ENCODE measurements at regions not wholly inside any gene's neighbourhood (a gene's known extent, or its start where the extent isn't known, plus 50 kb on each side); places are given as distances from the start of the nearest gene placed in this dataset.

- Mint-ChIP-seq H3K36me3 (ENCODE audit: low read depth, unreplicated experiment) (no peaks in the 10 kb centered on the region), H3K4me1 (ENCODE audit: low read depth, unreplicated experiment) (peaks cover 2% of the 10 kb centered on the region), H3K27ac (ENCODE audit: unreplicated experiment) (no peak overlapping the region), H3K4me3 (ENCODE audit: unreplicated experiment) (no peak overlapping the region), H3K27me3 (ENCODE audit: low read depth, unreplicated experiment) (no peaks in the 10 kb centered on the region), H3K9me3 (ENCODE audit: unreplicated experiment) (no peaks in the 10 kb centered on the region)
- DNase-seq (ENCODE audit: low read depth) (no peak), FAIRE-seq (no peak)
- no peak overlapping the region for H2AFZ ChIP-seq (ENCODE audit: low read depth, low read length)
- H3K79me2 ChIP-seq (ENCODE audit: insufficient read depth, low read length), result no peaks in the 10 kb centered on the region
- H3K9me3 ChIP-seq (ENCODE audit: insufficient read depth, low read depth, low read length), result no peaks in the 10 kb centered on the region
- H3K27me3 ChIP-seq (ENCODE audit: insufficient read depth, low read length), result no peaks in the 10 kb centered on the region
- TF ChIP-seq CTCF (IDR thresholded peaks at IDR 0.05; ENCODE audit: insufficient read depth, low read depth, low read length) (no peak), EZH2 (IDR thresholded peaks at IDR 0.05; ENCODE audit: insufficient read depth, low read length) (no peak)
- H3K4me2 ChIP-seq (ENCODE audit: low read length), result no peak overlapping the region
- no peak overlapping the region for H3K4me3 ChIP-seq (ENCODE audit: insufficient read depth, low read depth, low read length)
- no peaks in the 10 kb centered on the region for H3K4me1 ChIP-seq (ENCODE audit: insufficient read depth, low read length)
- H4K20me1 ChIP-seq (ENCODE audit: insufficient read depth, low read length), result no peaks in the 10 kb centered on the region
- H3K27ac ChIP-seq (ENCODE audit: low read depth, low read length), result no peak overlapping the region
- no peak overlapping the region for H3K9ac ChIP-seq (ENCODE audit: low read length)
- no peaks in the 10 kb centered on the region for H3K36me3 ChIP-seq (ENCODE audit: insufficient read depth, low read length)
Observed at GRCh38 chr12:24539646-24540045, 409.3 kb downstream of the BCAT1 start.

- no peak overlapping the region for H2AFZ ChIP-seq (ENCODE audit: low read depth, low read length)
- no peaks in the 10 kb centered on the region for H3K4me1 ChIP-seq (ENCODE audit: insufficient read depth, low read length)
- peaks cover 2% of the 10 kb centered on the region for H3K4me1 Mint-ChIP-seq (ENCODE audit: low read depth, unreplicated experiment)
- no peak overlapping the region for H3K9ac ChIP-seq (ENCODE audit: low read length)
- no peaks in the 10 kb centered on the region for H3K9me3 Mint-ChIP-seq (ENCODE audit: unreplicated experiment)
- H3K9me3 ChIP-seq (ENCODE audit: insufficient read depth, low read depth, low read length), result no peaks in the 10 kb centered on the region
- H3K4me2 ChIP-seq (ENCODE audit: low read length), result no peak overlapping the region
- H3K4me3 Mint-ChIP-seq (ENCODE audit: unreplicated experiment), result no peak overlapping the region
- H3K79me2 ChIP-seq (ENCODE audit: insufficient read depth, low read length), result no peaks in the 10 kb centered on the region
- no peak overlapping the region for H3K27ac ChIP-seq (ENCODE audit: low read depth, low read length)
- no peaks in the 10 kb centered on the region for H3K36me3 ChIP-seq (ENCODE audit: insufficient read depth, low read length)
- no peaks in the 10 kb centered on the region for H3K27me3 Mint-ChIP-seq (ENCODE audit: low read depth, unreplicated experiment)
- TF ChIP-seq CTCF (IDR thresholded peaks at IDR 0.05; ENCODE audit: insufficient read depth, low read depth, low read length), result no peak
- TF ChIP-seq EZH2 (IDR thresholded peaks at IDR 0.05; ENCODE audit: insufficient read depth, low read length), result no peak
- no peak overlapping the region for H3K4me3 ChIP-seq (ENCODE audit: insufficient read depth, low read depth, low read length)
- no peaks in the 10 kb centered on the region for H3K36me3 Mint-ChIP-seq (ENCODE audit: low read depth, unreplicated experiment)
- DNase-seq (ENCODE audit: low read depth) (no peak), FAIRE-seq (no peak)
- no peaks in the 10 kb centered on the region for H3K27me3 ChIP-seq (ENCODE audit: insufficient read depth, low read length)
- H4K20me1 ChIP-seq (ENCODE audit: insufficient read depth, low read length), result no peaks in the 10 kb centered on the region
- no peak overlapping the region for H3K27ac Mint-ChIP-seq (ENCODE audit: unreplicated experiment)
Observed at GRCh38 chr12:24537083-24537860, 411.6 kb downstream of the BCAT1 start.
